ENCODE measurements at regions not wholly inside any gene's neighbourhood (a gene's known extent, or its start where the extent isn't known, plus 50 kb on each side); places are given as distances from the start of the nearest gene placed in this dataset.

DNA sequence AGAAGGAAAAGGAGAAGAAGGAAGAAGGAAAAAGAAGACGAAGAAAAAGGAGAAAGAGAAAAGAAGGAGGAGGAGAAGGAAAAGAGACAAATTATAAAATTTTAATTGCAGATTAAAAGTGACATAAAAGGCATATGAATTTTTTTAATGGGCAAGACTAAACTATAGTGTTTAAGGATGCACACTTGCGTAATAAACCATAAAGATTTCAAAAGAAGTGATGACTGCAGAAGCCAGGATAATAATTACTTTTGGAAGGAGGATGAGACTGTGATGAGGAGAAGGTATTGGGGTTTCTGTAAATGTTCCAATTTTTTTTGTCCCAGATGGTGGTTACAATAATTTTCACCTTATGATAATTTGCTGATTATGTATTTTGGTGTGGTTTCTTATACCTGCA, 243.1 kb upstream of the PKN2 start:
- Histone ChIP-seq H3K27ac (no peak overlapping the region), H3K36me3 (no peaks in the 10 kb centered on the region), H3K9me3 (no peaks in the 10 kb centered on the region), H3K4me3 (no peak overlapping the region), H3K4me1 (no peaks in the 10 kb centered on the region), H3K27me3 (no peaks in the 10 kb centered on the region)
- WGBS, 2 donors: 84 to 91% methylated on average over 2 of the region's 2 CpGs
- ATAC-seq (ENCODE audit: low FRiP score in 2 of 2) (no peak), DNase-seq (no peak)
- TF ChIP-seq POLR2AphosphoS5 (IDR thresholded peaks at IDR 0.05) (no peak), EP300 (IDR thresholded peaks at IDR 0.05) (no peak)

DNA sequence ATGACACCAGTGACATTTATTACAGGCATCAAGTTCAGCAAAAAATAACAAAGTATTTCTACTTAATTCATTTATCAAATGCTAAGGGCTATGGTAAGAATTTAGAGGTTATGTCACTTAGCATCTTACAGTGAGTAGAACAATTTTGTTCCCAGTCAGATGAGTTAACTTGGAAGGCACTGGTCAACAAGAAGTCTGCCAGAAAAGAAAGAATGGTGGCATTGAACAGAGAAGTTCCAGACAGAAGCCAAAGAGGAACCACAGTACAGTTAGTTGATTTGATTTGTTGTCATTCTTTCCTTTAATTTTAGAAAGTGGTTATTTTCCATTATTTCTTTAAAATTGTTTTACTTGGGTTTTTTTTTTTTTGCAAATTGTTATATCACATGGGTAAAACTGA, 232.2 kb upstream of the PKN2 start:
- Histone ChIP-seq H3K36me3 (no peaks in the 10 kb centered on the region), H3K4me1 (no peaks in the 10 kb centered on the region), H3K27ac (no peak overlapping the region), H3K4me3 (no peak overlapping the region), H3K9me3 (no peaks in the 10 kb centered on the region), H3K27me3 (no peaks in the 10 kb centered on the region)
- ATAC-seq (ENCODE audit: low FRiP score in 2 of 2): no peak
- TF ChIP-seq POLR2A (IDR thresholded peaks at IDR 0.05) (no peak), POLR2AphosphoS5 (IDR thresholded peaks at IDR 0.05) (no peak), EP300 (IDR thresholded peaks at IDR 0.05) (no peak)
- TF ChIP-seq, protein P1, sequence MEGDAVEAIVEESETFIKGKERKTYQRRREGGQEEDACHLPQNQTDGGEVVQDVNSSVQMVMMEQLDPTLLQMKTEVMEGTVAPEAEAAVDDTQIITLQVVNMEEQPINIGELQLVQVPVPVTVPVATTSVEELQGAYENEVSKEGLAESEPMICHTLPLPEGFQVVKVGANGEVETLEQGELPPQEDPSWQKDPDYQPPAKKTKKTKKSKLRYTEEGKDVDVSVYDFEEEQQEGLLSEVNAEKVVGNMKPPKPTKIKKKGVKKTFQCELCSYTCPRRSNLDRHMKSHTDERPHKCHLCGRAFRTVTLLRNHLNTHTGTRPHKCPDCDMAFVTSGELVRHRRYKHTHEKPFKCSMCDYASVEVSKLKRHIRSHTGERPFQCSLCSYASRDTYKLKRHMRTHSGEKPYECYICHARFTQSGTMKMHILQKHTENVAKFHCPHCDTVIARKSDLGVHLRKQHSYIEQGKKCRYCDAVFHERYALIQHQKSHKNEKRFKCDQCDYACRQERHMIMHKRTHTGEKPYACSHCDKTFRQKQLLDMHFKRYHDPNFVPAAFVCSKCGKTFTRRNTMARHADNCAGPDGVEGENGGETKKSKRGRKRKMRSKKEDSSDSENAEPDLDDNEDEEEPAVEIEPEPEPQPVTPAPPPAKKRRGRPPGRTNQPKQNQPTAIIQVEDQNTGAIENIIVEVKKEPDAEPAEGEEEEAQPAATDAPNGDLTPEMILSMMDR (IDR thresholded peaks at IDR 0.05): no peak
- no peak for DNase-seq

DNA sequence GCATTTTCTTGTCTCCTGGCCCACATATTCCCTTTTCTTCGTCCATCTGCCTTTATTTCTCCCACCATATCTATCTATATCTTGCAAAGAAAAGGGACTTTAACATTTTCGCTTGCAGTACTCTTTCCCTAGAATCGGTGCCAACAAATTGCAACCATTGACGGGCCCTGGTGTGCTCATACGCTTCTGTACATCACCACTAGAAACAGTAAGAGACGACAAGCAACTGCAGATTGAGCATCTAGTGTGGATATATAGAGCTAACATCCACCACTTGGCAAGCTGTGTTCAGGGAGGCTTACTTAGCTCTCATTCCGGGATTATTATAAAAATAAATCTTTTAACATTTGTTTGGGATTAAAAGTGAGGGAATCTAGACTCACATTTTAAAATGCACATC, 230.8 kb upstream of the PKN2 start:
- H3K27me3 ChIP-seq: no peaks in the 10 kb centered on the region
- 85 to 86% methylated on average over 7 of the region's 7 CpGs for WGBS, 2 donors

DNA sequence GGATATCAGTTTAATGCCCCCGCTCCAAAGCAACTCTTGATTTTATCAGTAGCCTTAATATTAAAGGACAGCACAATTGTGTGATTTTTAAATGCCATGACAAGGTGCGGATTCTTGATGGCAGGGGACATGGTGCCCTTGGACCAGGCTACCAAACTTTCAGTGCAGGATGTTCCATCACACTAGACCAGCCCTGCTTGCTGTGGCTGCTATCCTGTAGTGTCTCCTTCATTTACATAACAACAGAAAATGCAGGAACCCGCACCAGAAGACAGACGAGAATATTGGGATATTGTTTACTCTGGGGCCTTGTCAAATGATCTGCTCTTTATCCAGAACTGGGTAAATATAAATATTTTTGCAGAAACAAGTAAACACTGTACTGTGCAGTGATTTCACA, 229.3 kb upstream of the PKN2 start:
- H3K4me3 ChIP-seq: no peak overlapping the region
- H3K27ac ChIP-seq: no peak overlapping the region
- H3K36me3 ChIP-seq: no peaks in the 10 kb centered on the region
- no peaks in the 10 kb centered on the region for H3K27me3 ChIP-seq
- no peaks in the 10 kb centered on the region for H3K4me1 ChIP-seq
- WGBS, 2 donors: 76 to 77% methylated on average over 4 of the region's 4 CpGs
- H3K9me3 ChIP-seq: no peaks in the 10 kb centered on the region
- TF ChIP-seq POLR2A (IDR thresholded peaks at IDR 0.05) (no peak), POLR2AphosphoS5 (IDR thresholded peaks at IDR 0.05) (no peak), EP300 (IDR thresholded peaks at IDR 0.05) (no peak)
- TF ChIP-seq, protein P1 (IDR thresholded peaks at IDR 0.05): no peak
- ATAC-seq (ENCODE audit: low FRiP score in 2 of 2) (no peak), DNase-seq (no peak)

More for the DNA sequence above, 230.8 kb upstream of the PKN2 start:
- no peaks in the 10 kb centered on the region for H3K4me1 ChIP-seq
- no peak for DNase-seq
- ATAC-seq (ENCODE audit: low FRiP score in 2 of 2): no peak
- no peak overlapping the region for H3K27ac ChIP-seq
- no peaks in the 10 kb centered on the region for H3K9me3 ChIP-seq
- H3K4me3 ChIP-seq: no peak overlapping the region
- H3K36me3 ChIP-seq: no peaks in the 10 kb centered on the region
- TF ChIP-seq POLR2A (IDR thresholded peaks at IDR 0.05) (no peak), EP300 (IDR thresholded peaks at IDR 0.05) (no peak), POLR2AphosphoS5 (IDR thresholded peaks at IDR 0.05) (no peak)
- TF ChIP-seq, protein P1 (IDR thresholded peaks at IDR 0.05): no peak

DNA sequence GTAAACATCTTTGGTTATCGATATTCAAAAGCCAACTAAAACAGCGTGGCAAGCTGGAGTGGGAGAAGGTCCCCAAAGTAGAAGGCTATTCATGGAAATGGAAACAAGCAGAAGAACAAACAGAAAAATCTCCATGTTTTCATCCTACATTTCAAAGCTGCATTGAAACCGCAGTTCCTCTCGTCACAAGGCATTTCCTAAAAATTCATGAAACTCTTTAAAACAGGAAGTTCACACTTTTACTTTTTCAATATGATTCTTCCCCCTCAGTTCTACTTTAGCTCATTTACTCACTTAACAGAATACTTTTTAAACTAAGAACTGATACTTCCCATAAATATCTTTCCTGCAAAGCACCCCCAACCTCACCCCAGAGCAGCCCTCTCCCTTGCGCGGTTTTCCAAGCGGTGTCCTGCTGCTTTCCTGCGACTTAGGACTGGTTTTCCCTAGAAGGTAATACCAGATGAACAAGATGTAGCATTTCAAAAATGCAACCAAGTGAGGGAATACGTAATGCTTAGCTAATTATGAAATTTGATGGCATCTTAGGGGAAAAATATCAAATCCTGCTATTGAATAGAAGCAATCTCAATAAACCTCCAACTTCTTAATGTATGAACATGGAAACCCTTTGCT, 228.3 kb upstream of the PKN2 start:
- H3K27ac ChIP-seq: no peak overlapping the region
- no peak for ATAC-seq (ENCODE audit: low FRiP score in 2 of 2)
- TF ChIP-seq POLR2A (IDR thresholded peaks at IDR 0.05) (no peak), POLR2AphosphoS5 (IDR thresholded peaks at IDR 0.05) (no peak), EP300 (IDR thresholded peaks at IDR 0.05) (no peak)
- TF ChIP-seq, protein P1 (IDR thresholded peaks at IDR 0.05): no peak
- no peaks in the 10 kb centered on the region for H3K27me3 ChIP-seq
- DNase-seq: no peak
- no peaks in the 10 kb centered on the region for H3K4me1 ChIP-seq
- no peaks in the 10 kb centered on the region for H3K9me3 ChIP-seq
- WGBS, 2 donors: 44 to 49% methylated on average over 9 of the region's 9 CpGs
- H3K36me3 ChIP-seq: no peaks in the 10 kb centered on the region
- H3K4me3 ChIP-seq: no peak overlapping the region
